NT2/D1 (cell line): ENCODE measurements at regions not wholly inside any gene's neighbourhood (a gene's known extent, or its start where the extent isn't known, plus 50 kb on each side); places are given as distances from the start of the nearest gene placed in this dataset.

Source experiments
- SUZ12 ChIP-seq: IDR thresholded peaks from 2 replicates; pipeline ENCODE4 v1.6.1; 2011; ENCODE audit not compliant: insufficient read length, insufficient read depth; ENCODE audit errors: extremely low read depth
- YY1 ChIP-seq: IDR thresholded peaks from 2 replicates; pipeline ENCODE4 v1.6.1; 2011; ENCODE audit not compliant: insufficient read length, insufficient read depth
- ZNF274 ChIP-seq: IDR thresholded peaks from 2 replicates; pipeline ENCODE4 v1.6.1; 2011; ENCODE audit warnings: mild to moderate bottlenecking, low read depth, low read length

DNA sequence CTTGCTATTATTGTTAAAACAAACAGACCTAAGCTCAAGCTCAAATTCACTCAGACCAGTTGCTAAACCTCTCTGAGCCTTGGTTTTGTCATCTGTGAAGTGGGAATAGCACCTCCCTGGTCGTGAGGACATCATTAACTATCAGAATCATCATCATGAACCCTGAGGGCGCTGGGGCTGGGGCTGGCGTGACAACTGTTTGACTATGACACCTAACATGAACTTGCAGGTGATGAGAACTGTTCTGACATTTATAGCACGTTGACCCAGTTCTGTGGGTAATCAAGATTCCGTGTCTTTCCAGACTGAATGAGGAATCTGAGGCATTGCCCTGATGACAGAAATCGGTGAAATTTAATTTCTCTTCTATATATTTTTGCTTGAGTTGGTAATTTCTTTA lies 71.3 kb upstream of the CDH5 start:
- no peak for TF ChIP-seq YY1
- TF ChIP-seq SUZ12: no peak
- no peak for TF ChIP-seq ZNF274
